Ureter (tissue), 1 donor: ENCODE measurements at regions not wholly inside any gene's neighbourhood (a gene's known extent, or its start where the extent isn't known, plus 50 kb on each side); places are given as distances from the start of the nearest gene placed in this dataset.

Experiments used
- DNase-seq: peaks from one replicate; pipeline ENCODE4 v3.0.0-alpha.2; 2020; ENCODE audit warnings: low spot score
- donor health status: DM: yes; HTN: yes; CAD: no.

DNA sequence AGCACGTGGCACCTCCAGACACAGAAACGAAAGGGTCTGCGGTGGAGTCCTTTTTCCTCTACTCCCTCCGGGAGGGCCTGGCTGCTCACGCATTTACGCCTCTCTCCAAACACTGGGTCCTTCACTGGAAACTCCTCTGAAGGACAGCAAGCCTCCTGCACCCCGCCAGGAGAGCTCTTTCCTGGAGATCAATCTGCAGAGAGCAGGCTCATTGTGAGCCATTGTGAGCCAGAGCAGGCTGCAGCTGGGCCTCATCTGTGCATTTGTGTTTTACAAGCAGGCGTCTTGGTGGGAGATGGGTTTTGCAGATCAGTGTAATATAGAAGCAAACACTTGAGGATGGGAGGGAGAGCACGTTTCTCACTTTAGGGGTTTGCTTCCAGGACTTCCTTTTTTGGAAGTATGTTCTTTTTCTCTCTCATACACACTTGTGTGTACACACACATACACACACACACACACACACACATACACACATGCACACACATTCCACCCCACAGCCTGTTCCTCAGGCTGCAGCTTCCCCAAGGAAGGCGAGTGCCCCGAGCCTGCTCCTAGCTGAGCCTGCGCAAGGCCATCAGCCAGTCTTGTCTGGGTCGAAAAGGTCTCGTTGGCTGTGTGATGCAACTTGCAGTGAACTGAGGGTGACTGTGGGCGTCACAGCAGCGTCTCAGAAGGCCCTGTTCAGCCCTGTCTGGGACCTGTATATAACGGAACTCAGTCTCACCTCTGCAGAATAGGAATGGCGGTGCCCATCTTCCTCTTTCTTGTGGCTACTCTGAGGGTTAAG is 163.5 kb downstream of the GLI2 start:
- DNase-seq = no peak

DNA sequence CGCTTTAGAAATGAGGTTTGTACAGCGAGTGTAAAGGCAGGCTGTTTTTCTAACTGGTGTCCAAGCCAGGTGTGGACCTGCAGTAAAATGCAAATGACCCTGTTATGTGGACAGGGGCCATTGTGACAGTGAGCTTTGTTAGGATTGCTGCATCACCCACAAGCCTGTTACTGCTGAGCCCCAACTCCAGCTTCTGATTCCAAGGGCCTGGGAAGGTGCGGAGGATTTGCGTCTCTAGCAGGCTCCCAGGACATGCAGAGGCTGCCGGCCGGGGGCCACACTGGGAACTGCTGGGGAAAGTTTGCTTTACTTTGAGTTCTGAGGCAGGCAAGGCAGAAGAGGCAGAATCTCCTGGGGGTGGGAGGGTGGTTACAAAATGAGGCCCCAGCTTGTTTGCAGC is 164.1 kb downstream of the GLI2 start:
- no peak for DNase-seq

- no peak for DNase-seq
Measured at GRCh38 chr2:120901201-120901600, 165.5 kb downstream of the GLI2 start.

GRCh38 chr2:120902592-120902991 is 166.9 kb downstream of the GLI2 start:
- DNase-seq = no peak

DNA sequence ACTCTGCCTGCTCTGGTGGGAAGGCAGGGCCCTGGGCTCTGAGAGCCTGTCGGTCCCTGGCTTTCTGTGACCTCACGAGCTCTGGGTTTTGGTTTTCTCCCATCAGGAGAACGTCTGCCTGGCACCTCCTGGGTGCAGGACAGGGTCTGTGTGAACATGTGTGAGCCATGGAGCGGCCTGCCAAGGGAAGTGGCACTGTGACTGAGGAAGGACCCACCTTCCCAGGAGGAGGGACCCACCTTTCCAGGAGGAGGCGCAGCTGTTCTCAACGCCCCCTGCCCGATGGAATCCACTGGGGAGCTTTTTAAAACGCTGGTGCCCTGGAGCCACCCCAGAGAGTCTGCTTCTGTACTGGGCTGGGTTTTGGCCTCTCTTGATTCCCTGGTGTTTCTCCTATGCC is 168.7 kb downstream of the GLI2 start:
- no peak for DNase-seq

DNA sequence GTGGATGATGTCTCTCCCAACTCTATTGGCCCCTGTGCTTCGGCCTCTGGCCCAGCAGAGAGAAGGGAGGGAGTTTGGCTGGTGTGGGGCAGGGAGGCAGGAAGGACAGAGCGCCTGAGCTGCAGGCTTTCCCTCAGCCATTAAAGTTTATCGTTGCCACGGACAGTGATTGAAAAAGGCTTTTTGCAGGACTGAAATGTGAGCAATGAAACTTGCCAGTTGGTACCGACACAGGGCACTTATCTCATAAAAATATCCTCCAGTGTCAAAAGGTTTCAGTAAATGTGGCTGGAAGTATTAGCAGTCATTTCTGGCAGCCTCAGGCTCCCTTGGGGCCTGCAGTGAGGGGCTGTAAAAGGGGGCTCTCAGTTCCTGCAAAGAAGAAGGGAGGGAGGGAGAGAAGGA is 169.2 kb downstream of the GLI2 start:
- no peak for DNase-seq

DNA sequence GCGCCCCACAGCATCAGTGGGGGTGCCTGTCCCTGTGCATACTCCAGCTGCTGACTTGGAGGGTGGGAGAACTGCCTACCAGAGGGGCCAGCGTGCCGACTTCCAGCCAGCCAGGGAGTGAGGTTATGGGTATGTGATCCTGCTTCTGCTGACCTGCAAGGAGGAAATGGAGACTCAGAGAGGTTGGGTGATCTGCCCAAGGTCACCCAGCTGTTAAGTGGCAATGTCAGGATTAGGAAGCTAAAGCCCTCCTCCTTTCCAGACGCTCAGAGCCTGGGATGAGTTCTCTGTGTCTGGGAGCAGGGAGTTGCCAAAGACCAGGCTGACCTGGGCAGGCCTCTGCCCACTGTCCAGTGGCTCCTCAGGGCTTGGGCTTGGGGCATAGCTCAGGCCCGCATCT is 169.6 kb downstream of the GLI2 start:
- DNase-seq = no peak

GRCh38 chr2:120905824-120906571 is 170.3 kb downstream of the GLI2 start:
- DNase-seq = no peak

- no peak for DNase-seq
Measured at GRCh38 chr2:120906914-120907313, 171.2 kb downstream of the GLI2 start.

DNA sequence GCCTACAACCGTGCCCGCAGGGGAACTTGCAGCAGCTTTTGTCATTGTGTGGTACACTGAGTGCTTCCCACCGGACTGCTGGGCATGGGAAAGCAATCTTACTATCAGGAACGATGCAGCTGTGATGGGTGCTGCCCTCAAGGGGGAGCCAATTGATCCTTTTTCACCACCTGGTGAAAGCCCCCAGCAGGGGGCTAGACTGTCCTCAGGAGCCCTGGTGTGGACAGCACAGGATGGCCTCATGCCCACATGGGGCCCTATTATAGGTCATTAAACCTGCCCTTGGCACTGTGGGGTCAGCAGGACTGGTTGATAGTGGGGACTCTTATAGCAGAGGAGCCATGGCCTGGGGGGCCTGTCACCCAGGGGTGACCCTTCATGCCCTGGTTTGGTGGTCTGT is 172.2 kb downstream of the GLI2 start:
- DNase-seq = no peak

GRCh38 chr2:120908314-120908975 is 172.8 kb downstream of the GLI2 start:
- DNase-seq = no peak

DNA sequence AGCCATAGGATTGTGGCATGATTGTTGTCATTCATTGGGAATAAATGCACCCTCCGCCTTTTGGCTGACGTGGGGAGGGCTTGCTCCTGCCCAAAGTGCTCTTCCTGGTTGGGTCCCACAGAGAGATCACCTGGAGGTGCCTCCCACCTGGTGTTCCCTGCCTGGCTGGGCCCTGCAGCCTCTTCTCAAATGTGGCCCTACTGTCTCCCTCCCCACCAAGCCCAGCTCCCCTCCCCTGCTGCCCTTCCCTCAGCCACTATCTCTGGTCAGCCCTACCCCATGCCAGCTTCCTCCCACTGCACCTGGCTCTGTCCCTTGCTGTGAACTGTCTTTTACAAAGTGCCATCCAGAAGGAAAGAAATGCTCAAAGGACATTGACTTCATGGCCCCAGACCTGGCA is 173.4 kb downstream of the GLI2 start:
- DNase-seq = no peak

DNA sequence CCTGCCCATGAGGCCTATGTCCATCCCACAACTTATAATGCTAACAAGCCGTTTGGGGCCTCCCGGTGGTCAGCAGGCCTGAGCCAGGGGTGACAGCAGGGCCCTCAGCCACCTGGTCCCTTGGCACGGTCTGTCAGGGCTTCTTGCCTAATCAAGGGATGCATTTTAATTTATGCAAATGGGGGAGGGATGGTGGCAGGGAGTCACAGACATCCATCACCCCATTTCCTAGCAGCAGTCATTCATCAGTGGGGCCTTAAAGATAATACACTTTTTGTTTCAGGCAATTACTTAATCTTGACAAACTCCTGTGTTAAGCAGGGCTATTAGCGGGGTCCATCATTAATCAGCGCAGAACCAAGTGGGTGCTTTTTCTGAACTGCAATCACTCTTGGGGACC is 174.5 kb downstream of the GLI2 start:
- no peak for DNase-seq

DNA sequence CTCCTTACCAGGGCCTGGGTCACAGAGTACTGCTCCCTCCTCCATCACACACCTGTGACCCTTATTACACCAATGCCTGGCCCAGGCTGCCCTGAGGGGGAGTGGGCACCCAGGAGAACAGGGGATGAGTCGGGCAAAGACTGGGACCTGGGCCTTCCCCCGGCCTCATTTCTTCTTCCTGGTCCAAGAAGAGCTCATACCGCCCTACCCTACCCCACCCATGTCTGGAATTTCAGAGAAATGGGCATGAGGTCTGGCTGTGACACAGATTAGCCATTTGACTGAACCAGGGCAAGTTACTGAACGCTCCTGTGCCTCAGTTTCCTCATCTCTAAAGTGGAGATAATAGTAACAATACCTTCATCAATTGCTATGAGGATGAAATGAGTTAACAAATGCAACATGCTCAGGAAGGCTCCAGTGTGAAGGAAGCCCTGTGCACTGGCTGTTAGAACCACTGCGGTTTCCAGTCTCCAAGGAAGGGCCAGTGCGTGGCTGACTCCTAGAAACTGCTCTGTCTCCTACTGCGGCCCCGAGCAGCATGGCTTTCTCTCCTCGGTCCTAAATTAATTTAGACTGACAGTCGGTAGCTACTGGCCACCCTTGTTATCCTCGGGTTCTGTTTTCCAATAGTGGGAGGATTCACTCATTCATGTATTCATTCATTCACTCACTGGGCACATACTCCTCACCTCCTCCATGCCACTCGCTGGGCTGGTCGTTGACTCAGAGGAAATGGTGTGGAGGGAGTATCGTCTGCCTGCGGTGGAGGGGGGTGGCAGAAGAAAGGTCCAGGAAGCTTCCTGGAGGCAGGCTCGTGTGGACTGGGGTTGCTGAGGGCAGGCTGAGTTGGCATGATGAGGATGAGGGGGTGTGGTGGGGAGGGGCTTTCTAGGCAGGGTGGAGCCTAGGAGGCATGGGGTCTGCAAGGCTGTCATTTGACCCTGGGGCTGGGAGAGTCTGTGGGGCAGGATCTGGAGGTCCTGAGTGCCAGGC is 175.6 kb downstream of the GLI2 start:
- no peak for DNase-seq

GRCh38 chr2:120912101-120912985 is 176.7 kb downstream of the GLI2 start:
- no peak for DNase-seq

DNA sequence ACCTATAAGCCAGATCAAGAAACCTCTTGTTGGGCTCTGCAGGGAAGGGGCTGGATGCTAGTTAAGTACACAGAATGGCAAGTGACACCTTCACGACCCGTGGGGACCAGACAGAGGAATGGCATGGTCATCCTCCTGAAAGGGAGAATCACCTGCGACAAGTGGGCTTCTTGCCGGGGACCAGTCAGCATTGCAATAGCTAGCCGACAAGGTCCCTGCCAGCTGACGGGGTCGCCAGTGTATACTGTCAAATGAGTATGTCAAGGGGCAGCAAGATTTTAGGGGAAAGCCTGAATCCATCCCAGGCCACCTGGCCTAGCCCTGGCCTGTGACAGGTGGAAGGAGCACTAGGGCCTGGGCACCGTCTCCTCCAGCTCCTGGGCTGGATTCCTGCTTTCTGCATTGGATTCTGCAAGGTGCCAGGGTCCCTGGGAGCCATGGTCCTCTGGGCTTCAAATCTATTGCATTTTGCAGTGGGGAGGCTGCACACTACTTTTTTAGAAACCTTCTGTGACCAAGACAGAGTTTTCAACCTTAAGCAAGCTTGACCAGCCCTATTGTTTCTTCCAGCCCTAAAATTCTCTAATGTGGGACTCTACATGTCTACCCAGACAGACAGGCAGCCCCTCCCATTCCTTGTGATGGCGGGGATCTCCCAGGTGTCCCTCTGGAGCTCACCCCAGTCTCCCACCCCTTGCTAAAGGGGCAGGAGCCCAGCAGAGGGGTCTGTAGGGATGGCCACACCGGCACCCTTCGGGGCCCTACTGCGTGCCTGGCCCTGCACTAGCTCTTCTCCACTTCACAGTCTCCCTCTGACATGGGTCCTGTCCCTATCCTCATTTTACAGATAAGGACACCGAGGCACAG is 178.5 kb downstream of the GLI2 start:
- no peak for DNase-seq

GRCh38 chr2:120914839-120915521 is 179.3 kb downstream of the GLI2 start:
- peak; percentile 71 for DNase-seq

GRCh38 chr2:120915670-120916069 is 180.0 kb downstream of the GLI2 start:
- no peak for DNase-seq

- DNase-seq = no peak
Measured at GRCh38 chr2:120916446-120916845, 180.8 kb downstream of the GLI2 start.
